Liver (tissue), 2 donors: ENCODE measurements at regions not wholly inside any gene's neighbourhood (a gene's known extent, or its start where the extent isn't known, plus 50 kb on each side); places are given as distances from the start of the nearest gene placed in this dataset.

Source experiments
- HNF4A ChIP-seq, 2 donors: conservative IDR thresholded peaks; 2 replicates each; pipeline ENCODE4 v1.6.1; 2016; ENCODE audit warnings: antibody characterized with exemption in 2 of 2, mild to moderate bottlenecking in 2 of 2
- RAD21 ChIP-seq, 2 donors: IDR thresholded peaks; 2 replicates each; pipeline ENCODE4 v1.6.1; 2016; ENCODE audit warnings: antibody characterized with exemption in 2 of 2, mild to moderate bottlenecking in 2 of 2
- SP1 ChIP-seq: IDR thresholded peaks from 2 replicates; pipeline ENCODE4 v1.6.1; 2018; ENCODE audit warnings: antibody characterized with exemption, mild to moderate bottlenecking
- donor health status: healthy.

- no peak for TF ChIP-seq SP1
- TF ChIP-seq RAD21 (IDR thresholded peaks at IDR 0.05), result no peak
- TF ChIP-seq HNF4A (conservative IDR thresholded peaks at IDR 0.05), result no peak
These were observed 58.8 kb downstream of the UQCRFS1 start for GRCh38 chr19:29154163-29154562.
